ENCODE measurements at regions not wholly inside any gene's neighbourhood (a gene's known extent, or its start where the extent isn't known, plus 50 kb on each side); places are given as distances from the start of the nearest gene placed in this dataset.

DNA sequence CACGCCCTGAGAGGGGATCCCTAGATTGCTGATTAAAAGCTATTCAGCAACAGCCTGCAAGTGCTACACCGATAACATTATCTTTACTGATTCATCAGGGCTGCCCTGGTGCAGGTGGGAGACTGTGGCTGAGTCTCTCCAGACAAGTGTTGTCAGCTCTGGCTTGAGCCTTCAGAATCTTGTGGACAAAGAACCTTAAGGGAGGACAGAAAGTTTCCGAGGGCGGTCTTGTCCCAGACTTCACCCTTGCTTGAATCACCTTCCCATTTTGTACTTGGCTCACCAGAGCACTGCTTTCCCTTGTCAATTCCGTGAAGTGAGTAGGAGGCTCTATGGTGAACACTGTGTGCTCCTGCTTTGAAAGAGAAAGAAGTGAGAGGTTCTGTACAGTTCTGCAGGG lies 88.6 kb upstream of the PCSK2 start:
- TF ChIP-seq EZH2 (IDR thresholded peaks at IDR 0.05; ENCODE audit: borderline replicate concordance, low read depth, low read length, severe bottlenecking) (no peak), CTCF (IDR thresholded peaks at IDR 0.05; ENCODE audit: borderline replicate concordance, extremely low read depth, low read length, poor library complexity, severe bottlenecking) (no peak)

Measured in DND-41 (cell line).